ENCODE measurements at regions not wholly inside any gene's neighbourhood (a gene's known extent, or its start where the extent isn't known, plus 50 kb on each side); places are given as distances from the start of the nearest gene placed in this dataset.

GRCh38 chr6:163820745-163821458, 406.4 kb downstream of the QKI start:
- no peak for TF ChIP-seq CTCF (IDR thresholded peaks at IDR 0.05; ENCODE audit: low read depth, low read length, missing control alignments)
- no peak overlapping the region for H3K4me3 ChIP-seq (replicated peaks; ENCODE audit: low read depth, low read length)
- DNase-seq (ENCODE audit: extremely low read depth, low read depth), result no peak

GRCh38 chr6:163820171-163820570, 405.7 kb downstream of the QKI start:
- no peak overlapping the region for H3K4me3 ChIP-seq (replicated peaks; ENCODE audit: low read depth, low read length)
- no peak for TF ChIP-seq CTCF (IDR thresholded peaks at IDR 0.05; ENCODE audit: low read depth, low read length, missing control alignments)
- no peak for DNase-seq (ENCODE audit: extremely low read depth, low read depth)

- DNase-seq (ENCODE audit: extremely low read depth, low read depth), result no peak
- no peak for TF ChIP-seq CTCF (IDR thresholded peaks at IDR 0.05; ENCODE audit: low read depth, low read length, missing control alignments)
- H3K4me3 ChIP-seq (replicated peaks; ENCODE audit: low read depth, low read length), result no peak overlapping the region
Measured at GRCh38 chr6:163818719-163819118, 404.2 kb downstream of the QKI start.

GRCh38 chr6:163816441-163816840, 401.9 kb downstream of the QKI start:
- H3K4me3 ChIP-seq (replicated peaks; ENCODE audit: low read depth, low read length), result no peak overlapping the region
- DNase-seq (ENCODE audit: extremely low read depth, low read depth), result no peak
- no peak for TF ChIP-seq CTCF (IDR thresholded peaks at IDR 0.05; ENCODE audit: low read depth, low read length, missing control alignments)

GRCh38 chr6:163815796-163816195, 401.3 kb downstream of the QKI start:
- TF ChIP-seq CTCF (IDR thresholded peaks at IDR 0.05; ENCODE audit: low read depth, low read length, missing control alignments), result no peak
- DNase-seq (ENCODE audit: extremely low read depth, low read depth), result no peak
- no peak overlapping the region for H3K4me3 ChIP-seq (replicated peaks; ENCODE audit: low read depth, low read length)

GRCh38 chr6:163814494-163815364, 400.2 kb downstream of the QKI start:
- H3K4me3 ChIP-seq (replicated peaks; ENCODE audit: low read depth, low read length), result no peak overlapping the region
- DNase-seq (ENCODE audit: extremely low read depth, low read depth), result peak; percentile 92
- TF ChIP-seq CTCF (IDR thresholded peaks at IDR 0.05; ENCODE audit: low read depth, low read length, missing control alignments), result peak; percentile 14

All from HFF-Myc (cell line).